IMR-90 (cell line): ENCODE measurements at regions not wholly inside any gene's neighbourhood (a gene's known extent, or its start where the extent isn't known, plus 50 kb on each side); places are given as distances from the start of the nearest gene placed in this dataset.

Experiments used
- ATAC-seq: fragments of 200-7000 bp; cut with Tn5 transposase; 2 replicates; pipeline ENCODE4 v1.9.1; 2020; ENCODE audit warnings: low read depth, mild to moderate bottlenecking, moderate library complexity
- BruUV-seq: library from RNA; stranded (reverse); fragments of 400-500 nt; replicated peaks from 2 replicates; lab custom pipeline; 2021; lab: Mats Ljungman, UMichigan
- CTCF ChIA-PET: fragments of 300-600 bp; formaldehyde crosslinking; extraction: SDS; loops from one replicate; lab custom pipeline; 2021; ENCODE audit warnings: antibody characterized with exemption; lab: Yijun Ruan, JAX
- POLR2A ChIA-PET: fragments of 300-600 bp; sonication (Branson Sonifier 250); formaldehyde crosslinking; loops from one replicate; lab custom pipeline; 2022; ENCODE audit warnings: antibody characterized with exemption; ENCODE audit not compliant: unreplicated experiment; lab: Charles Lee
- DNase-seq: peaks from one replicate; pipeline ENCODE4 v3.0.0; 2013
- H2AFZ ChIP-seq: replicated peaks from 2 replicates; pipeline ENCODE3; 2013; ENCODE audit warnings: low read length, mild to moderate bottlenecking; ENCODE audit not compliant: poor library complexity
- H2AK5ac ChIP-seq: 2 replicates; pipeline ENCODE4 v1.6.1; 2013; ENCODE audit warnings: low read depth, low read length, inconsistent platforms
- H2AK9ac ChIP-seq: replicated peaks from 2 replicates; pipeline ENCODE3; 2013; ENCODE audit warnings: mild to moderate bottlenecking, low read depth, low read length, moderate library complexity; ENCODE audit not compliant: poor library complexity
- H2BK120ac ChIP-seq: 2 replicates; pipeline ENCODE4 v1.6.1; 2013; ENCODE audit warnings: low read depth, low read length, inconsistent platforms
- H2BK15ac ChIP-seq: 3 replicates; pipeline ENCODE4 v1.6.1; 2013; ENCODE audit warnings: low read depth, low read length, inconsistent platforms
- H2BK20ac ChIP-seq: 2 replicates; pipeline ENCODE4 v1.6.1; 2013; ENCODE audit warnings: low read depth, mild to moderate bottlenecking, inconsistent platforms, low read length, moderate library complexity
- H2BK5ac ChIP-seq: 2 replicates; pipeline ENCODE4 v1.6.1; 2013; ENCODE audit warnings: mild to moderate bottlenecking, low read depth, low read length, inconsistent platforms; ENCODE audit not compliant: poor library complexity, severe bottlenecking
- H3K14ac ChIP-seq: replicated peaks from 2 replicates; pipeline ENCODE4 v1.6.1; 2013; ENCODE audit warnings: low read depth, low read length, inconsistent platforms
- H3K18ac ChIP-seq: 2 replicates; pipeline ENCODE4 v1.6.1; 2013; ENCODE audit warnings: low read depth, low read length, control low read depth
- H3K23ac ChIP-seq: 2 replicates; pipeline ENCODE4 v1.6.1; 2013; ENCODE audit warnings: low read depth, low read length, inconsistent platforms
- H3K27ac ChIP-seq: 2 replicates; pipeline ENCODE4 v1.5.1; 2013; ENCODE audit warnings: mild to moderate bottlenecking, control low read depth, low read length; ENCODE audit not compliant: insufficient read depth
- H3K27me3 ChIP-seq: 2 replicates; pipeline ENCODE4 v1.6.1; 2013; ENCODE audit warnings: low read length; ENCODE audit not compliant: control insufficient read depth, insufficient read depth
- H3K36me3 ChIP-seq: 2 replicates; pipeline ENCODE4 v1.6.1; 2013; ENCODE audit warnings: low read length, mixed read lengths; ENCODE audit not compliant: control insufficient read depth, insufficient read depth
- H3K4ac ChIP-seq: 2 replicates; pipeline ENCODE4 v1.6.1; 2013; ENCODE audit warnings: low read depth, low read length, inconsistent platforms
- H3K4me1 ChIP-seq: 2 replicates; pipeline ENCODE4 v1.6.1; 2013; ENCODE audit warnings: low read length, mixed read lengths; ENCODE audit not compliant: control insufficient read depth, insufficient read depth
- H3K4me2 ChIP-seq: 2 replicates; pipeline ENCODE4 v1.6.1; 2013; ENCODE audit warnings: low read depth, mild to moderate bottlenecking, control low read depth, low read length, moderate library complexity
- H3K4me3 ChIP-seq: 2 replicates; pipeline ENCODE4 v1.5.1; 2013; ENCODE audit warnings: low read depth, mild to moderate bottlenecking, control low read depth, low read length, moderate library complexity; ENCODE audit not compliant: insufficient read depth
- H3K56ac ChIP-seq: 2 replicates; pipeline ENCODE4 v1.6.1; 2013; ENCODE audit warnings: low read length, inconsistent platforms; ENCODE audit not compliant: insufficient read depth; ENCODE audit errors: extremely low read depth
- H3K79me1 ChIP-seq, 2 experiments: 2 replicates each; pipeline ENCODE4 v1.6.1; 2013; ENCODE audit warnings: low read length in 2 of 2, inconsistent platforms in 1 of 2, low read depth in 1 of 2
- H3K9ac ChIP-seq: 2 replicates; pipeline ENCODE4 v1.6.1; 2013; ENCODE audit warnings: low read depth, low read length, control low read depth
- H3K9me1 ChIP-seq: 2 replicates; pipeline ENCODE4 v1.6.1; 2013; ENCODE audit warnings: low read length, inconsistent platforms; ENCODE audit not compliant: insufficient read depth
- H3K9me3 ChIP-seq: 2 replicates; pipeline ENCODE4 v1.6.1; 2013; ENCODE audit warnings: low read length; ENCODE audit not compliant: control insufficient read depth, insufficient read depth
- H4K20me1 ChIP-seq: 2 replicates; pipeline ENCODE4 v1.6.1; 2013; ENCODE audit warnings: low read length, inconsistent platforms; ENCODE audit not compliant: insufficient read depth
- H4K5ac ChIP-seq: 2 replicates; pipeline ENCODE4 v1.6.1; 2013; ENCODE audit warnings: mild to moderate bottlenecking, low read depth, low read length, control low read depth
- H4K8ac ChIP-seq, 2 experiments: 2 replicates each; pipeline ENCODE4 v1.6.1; 2013; ENCODE audit warnings: low read depth in 2 of 2, low read length in 2 of 2, control low read depth in 1 of 2, inconsistent platforms in 1 of 2
- H4K91ac ChIP-seq: 2 replicates; pipeline ENCODE4 v1.6.1; 2013; ENCODE audit warnings: low read depth, low read length, inconsistent platforms; ENCODE audit not compliant: insufficient read depth
- CEBPB ChIP-seq: IDR thresholded peaks from 2 replicates; pipeline ENCODE4 v1.6.1; 2012; ENCODE audit warnings: low read depth, low read length, improper control_type of control experiment
- CHD1 ChIP-seq: IDR thresholded peaks from 2 replicates; pipeline ENCODE4 v1.6.1; 2012; ENCODE audit warnings: low read depth, low read length, improper control_type of control experiment
- FOS ChIP-seq: fragments of 150-350 bp; IDR thresholded peaks from 2 replicates; pipeline ENCODE4 v1.6.1; 2016; ENCODE audit warnings: low read depth, low read length
- MAZ ChIP-seq: IDR thresholded peaks from 2 replicates; pipeline ENCODE4 v1.6.1; 2012; ENCODE audit warnings: low read depth, mild to moderate bottlenecking, low read length, improper control_type of control experiment, moderate library complexity, borderline replicate concordance
- NFE2L2 ChIP-seq: fragments of 150-350 bp; IDR thresholded peaks from 2 replicates; pipeline ENCODE4 v1.6.1; 2016; ENCODE audit warnings: low read depth, mild to moderate bottlenecking, low read length
- RAD21 ChIP-seq: IDR thresholded peaks from 2 replicates; pipeline ENCODE4 v1.6.1; 2012; ENCODE audit warnings: low read length, improper control_type of control experiment
- RCOR1 ChIP-seq: IDR thresholded peaks from 2 replicates; pipeline ENCODE4 v1.6.1; 2012; ENCODE audit warnings: mild to moderate bottlenecking, low read length, improper control_type of control experiment; ENCODE audit not compliant: insufficient replicate concordance
- RFX5 ChIP-seq: IDR thresholded peaks from 2 replicates; pipeline ENCODE4 v1.8.0; 2012; ENCODE audit warnings: low read depth, mild to moderate bottlenecking, low read length, moderate library complexity
- SMC3 ChIP-seq: fragments of 150-350 bp; IDR thresholded peaks from 2 replicates; pipeline ENCODE4 v1.6.1; 2016; ENCODE audit warnings: low read depth, mild to moderate bottlenecking, antibody characterized with exemption, low read length, moderate library complexity
- USF2 ChIP-seq: fragments of 150-350 bp; IDR thresholded peaks from 2 replicates; pipeline ENCODE4 v1.6.1; 2017; ENCODE audit warnings: mild to moderate bottlenecking, antibody characterized with exemption, low read length, low read depth
- WGBS, 2 experiments: methylation state at CpG; one replicate each; pipeline versions ENCODE4 v1.1.5 to v1.1.7; 2013; ENCODE audit warnings: missing lambda C conversion rate in 2 of 2; ENCODE audit not compliant: insufficient read length in 1 of 2; ENCODE audit errors: extremely low coverage in 2 of 2; 5-methylcytosine and 5-hydroxymethylcytosine counted together
- dilution Hi-C: fragments of 300-500 bp; cut with HindIII; formaldehyde crosslinking; loops from one replicate; pipeline ENCODE4 v1.14.3; 2018; ENCODE audit warnings: low sequenced_read_pairs; ENCODE audit not compliant: unreplicated experiment
- in situ Hi-C: fragments of 300-500 bp; cut with MboI; formaldehyde crosslinking; loops from 3 replicates; pipeline ENCODE4 v1.14.3; 2019; ENCODE audit warnings: low sequenced_read_pairs, inconsistent platforms, mixed read lengths
- intact Hi-C: fragments of 100-400 bp; cut with micrococcal nuclease; formaldehyde crosslinking; loops from 2 replicates; pipeline ENCODE4 v1.10.0; 2022
- TF ChIP-seq, protein P1 (sequence below): fragments of 150-350 bp; IDR thresholded peaks from 2 replicates; pipeline ENCODE4 v1.6.1; 2016; ENCODE audit warnings: low read depth, mild to moderate bottlenecking, low read length, moderate library complexity, borderline replicate concordance

- no peak overlapping the region for H3K4ac ChIP-seq
- in situ Hi-C loops, result no loop called here
- H3K9me3 ChIP-seq, result no peaks in the 10 kb centered on the region
- H2AK5ac ChIP-seq, result no peak overlapping the region
- no peak overlapping the region for H3K4me3 ChIP-seq
- WGBS, 2 experiments, result 32% methylated on average over 2 of the region's 5 CpGs; no CpG with 5 or more reads in 1 of the 2 experiments
- no peaks in the 10 kb centered on the region for H3K36me3 ChIP-seq
- H2AFZ ChIP-seq, result no peak overlapping the region
- ChIA-PET POLR2A (no interaction called here), CTCF (no interaction called here)
- no peak overlapping the region for H2BK15ac ChIP-seq
- no peak overlapping the region for H3K56ac ChIP-seq
- H3K4me2 ChIP-seq, result no peak overlapping the region
- no peaks in the 10 kb centered on the region for H3K27me3 ChIP-seq
- H3K27ac ChIP-seq, result no peak overlapping the region
- H4K20me1 ChIP-seq, result no peaks in the 10 kb centered on the region
- H3K23ac ChIP-seq, result no peak overlapping the region
- no peak overlapping the region for H4K5ac ChIP-seq
- dilution Hi-C loops, result no loop called here
- intact Hi-C loops, result no loop called here
- BruUV-seq, result no TSS peak
- no peaks in the 10 kb centered on the region for H3K79me1 ChIP-seq
- no peaks in the 10 kb centered on the region for H3K4me1 ChIP-seq
- no peak overlapping the region for H3K18ac ChIP-seq
- no peak overlapping the region for H2BK20ac ChIP-seq
- no peak overlapping the region for H4K8ac ChIP-seq
- H3K9ac ChIP-seq, result no peak overlapping the region
- no peak for DNase-seq
- H2AK9ac ChIP-seq, result no peak overlapping the region
- ATAC-seq, result no peak
- TF ChIP-seq, protein P1, sequence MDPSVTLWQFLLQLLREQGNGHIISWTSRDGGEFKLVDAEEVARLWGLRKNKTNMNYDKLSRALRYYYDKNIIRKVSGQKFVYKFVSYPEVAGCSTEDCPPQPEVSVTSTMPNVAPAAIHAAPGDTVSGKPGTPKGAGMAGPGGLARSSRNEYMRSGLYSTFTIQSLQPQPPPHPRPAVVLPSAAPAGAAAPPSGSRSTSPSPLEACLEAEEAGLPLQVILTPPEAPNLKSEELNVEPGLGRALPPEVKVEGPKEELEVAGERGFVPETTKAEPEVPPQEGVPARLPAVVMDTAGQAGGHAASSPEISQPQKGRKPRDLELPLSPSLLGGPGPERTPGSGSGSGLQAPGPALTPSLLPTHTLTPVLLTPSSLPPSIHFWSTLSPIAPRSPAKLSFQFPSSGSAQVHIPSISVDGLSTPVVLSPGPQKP, result no peak
- TF ChIP-seq RFX5, result no peak
- TF ChIP-seq CHD1, result no peak
- TF ChIP-seq RAD21, result no peak
- TF ChIP-seq NFE2L2, result no peak
- no peak for TF ChIP-seq RCOR1
- TF ChIP-seq MAZ, result no peak
- no peak for TF ChIP-seq USF2
- TF ChIP-seq FOS, result no peak
- TF ChIP-seq CEBPB, result no peak
- no peak for TF ChIP-seq SMC3
- H3K9me1 ChIP-seq, result no peaks in the 10 kb centered on the region
- no peak overlapping the region for H4K91ac ChIP-seq
- H2BK5ac ChIP-seq, result no peak overlapping the region
- H2BK120ac ChIP-seq, result no peak overlapping the region
- H3K14ac ChIP-seq, result no peak overlapping the region
These were observed 350.1 kb upstream of the PIK3C3 start for GRCh38 chr18:41604964-41605363.
